H1 (cell line): ENCODE measurements at regions not wholly inside any gene's neighbourhood (a gene's known extent, or its start where the extent isn't known, plus 50 kb on each side); places are given as distances from the start of the nearest gene placed in this dataset.

Source experiments
- CTCF ChIA-PET: fragments of 300-600 bp; sonication (Branson Sonifier 250); formaldehyde crosslinking; loops from one replicate; lab custom pipeline; 2021; ENCODE audit not compliant: partially characterized antibody; lab: Charles Lee
- POLR2A ChIA-PET: fragments of 300-600 bp; sonication (Branson Sonifier 250); formaldehyde crosslinking; loops from one replicate; lab custom pipeline; 2021; ENCODE audit warnings: inconsistent platforms; ENCODE audit not compliant: partially characterized antibody; lab: Charles Lee
- DNase-seq, 2 experiments: peaks; one replicate each; pipeline versions ENCODE4 v3.0.0 to v3.0.0-alpha.2; 2010 to 2022; ENCODE audit warnings: low spot score in 2 of 2, low read depth in 1 of 2, mixed read lengths in 1 of 2
- FAIRE-seq: peaks from 2 replicates; lab custom pipeline; 2011; peaks lifted over from hg19 to GRCh38; lab: Jason Lieb, UNC
- H2AFZ ChIP-seq: 2 replicates; pipeline ENCODE4 v1.8.1; 2012; ENCODE audit warnings: low read length, inconsistent platforms
- H2AK5ac ChIP-seq: 2 replicates; pipeline ENCODE4 v1.6.1; 2013; ENCODE audit warnings: low read depth, low read length
- H2BK120ac ChIP-seq: replicated peaks from 2 replicates; pipeline ENCODE3; 2013; ENCODE audit warnings: low read depth, low read length, inconsistent platforms
- H2BK12ac ChIP-seq: 2 replicates; pipeline ENCODE4 v1.6.1; 2013; ENCODE audit warnings: low read depth, low read length
- H2BK15ac ChIP-seq: 2 replicates; pipeline ENCODE4 v1.6.1; 2013; ENCODE audit warnings: low read length
- H2BK20ac ChIP-seq: 2 replicates; pipeline ENCODE4 v1.6.1; 2013; ENCODE audit warnings: low read length
- H2BK5ac ChIP-seq: 2 replicates; pipeline ENCODE4 v1.6.1; 2013; ENCODE audit warnings: low read depth, low read length
- H3K14ac ChIP-seq: 2 replicates; pipeline ENCODE4 v1.6.1; 2013; ENCODE audit warnings: inconsistent platforms; ENCODE audit not compliant: insufficient read length
- H3K18ac ChIP-seq: 2 replicates; pipeline ENCODE4 v1.6.1; 2013; ENCODE audit warnings: low read length; ENCODE audit errors: extremely low read depth
- H3K23ac ChIP-seq: 2 replicates; pipeline ENCODE4 v1.6.1; 2013; ENCODE audit warnings: inconsistent platforms; ENCODE audit not compliant: insufficient read length
- H3K23me2 ChIP-seq: 2 replicates; pipeline ENCODE4 v1.6.1; 2013; ENCODE audit warnings: low read depth, low read length
- H3K27ac ChIP-seq: 2 replicates; pipeline ENCODE4 v1.6.1; 2011; ENCODE audit warnings: low read depth, low read length, inconsistent platforms
- H3K27me3 ChIP-seq, 4 experiments: replicated peaks in 1 of 4; 1 replicate in 1 of 4; 2 replicates in 3 of 4; pipeline versions ENCODE4 v1.6.1 to v1.8.1; 2011 to 2013; ENCODE audit warnings: low read length in 3 of 4, mild to moderate bottlenecking in 3 of 4, inconsistent platforms in 2 of 4, mixed read lengths in 2 of 4, moderate library complexity in 1 of 4; ENCODE audit not compliant: control insufficient read depth in 3 of 4, insufficient read depth in 3 of 4; ENCODE audit errors: extremely low read depth in 1 of 4
- H3K36me3 ChIP-seq, 4 experiments: 2 replicates each; pipeline versions ENCODE4 v1.6.1 to v1.8.1; 2011 to 2013; ENCODE audit warnings: mild to moderate bottlenecking in 4 of 4, low read length in 3 of 4, moderate library complexity in 2 of 4, control low read depth in 1 of 4, inconsistent platforms in 1 of 4; ENCODE audit not compliant: insufficient read depth in 4 of 4, control insufficient read depth in 2 of 4
- H3K4ac ChIP-seq: replicated peaks from 2 replicates; pipeline ENCODE3; 2013; ENCODE audit warnings: low read length, low read depth, mixed read lengths, inconsistent platforms; ENCODE audit not compliant: insufficient read length
- H3K4me1 ChIP-seq, 4 experiments: replicated peaks in 1 of 4; 1 replicate in 1 of 4; 2 replicates in 3 of 4; pipeline versions ENCODE4 v1.6.1 to v1.8.1; 2011 to 2013; ENCODE audit warnings: low read length in 3 of 4, inconsistent platforms in 2 of 4, mixed read lengths in 1 of 4; ENCODE audit not compliant: insufficient read depth in 4 of 4, control insufficient read depth in 3 of 4
- H3K4me2 ChIP-seq, 2 experiments: 2 replicates each; pipeline versions ENCODE4 v1.6.1 to v1.8.1; 2011 to 2013; ENCODE audit warnings: low read depth in 2 of 2, low read length in 2 of 2, control low read depth in 1 of 2, inconsistent platforms in 1 of 2, mild to moderate bottlenecking in 1 of 2; ENCODE audit not compliant: insufficient read depth in 1 of 2
- H3K4me3 ChIP-seq, 4 experiments: fragments of 200-600, 300-600 bp in 1 of 4; sonication (generic), shearing (Covaris generic), sonication (Bioruptor Twin) in 1 of 4; 2 replicates each; pipeline versions ENCODE4 v1.5.1 to v1.8.1; 2011 to 2016; ENCODE audit warnings: low read length in 4 of 4, low read depth in 3 of 4, control low read depth in 2 of 4, inconsistent platforms in 2 of 4, mild to moderate bottlenecking in 2 of 4, mixed read lengths in 1 of 4, moderate library complexity in 1 of 4; ENCODE audit not compliant: insufficient read depth in 2 of 4; ENCODE audit errors: extremely low read depth in 1 of 4
- H3K56ac ChIP-seq: replicated peaks from 2 replicates; pipeline ENCODE3; 2013; ENCODE audit warnings: low read depth, mild to moderate bottlenecking, mixed read lengths, low read length, inconsistent platforms; ENCODE audit not compliant: insufficient read length
- H3K79me1 ChIP-seq: 2 replicates; pipeline ENCODE4 v1.6.1; 2013; ENCODE audit warnings: low read depth, low read length, control low read depth
- H3K79me2 ChIP-seq, 2 experiments: 2 replicates each; pipeline versions ENCODE4 v1.6.1 to v1.8.1; 2012 to 2013; ENCODE audit warnings: low read length in 2 of 2, mild to moderate bottlenecking in 2 of 2, inconsistent platforms in 1 of 2; ENCODE audit not compliant: insufficient read depth in 2 of 2, control insufficient read depth in 1 of 2
- H3K9ac ChIP-seq, 4 experiments: replicated peaks in 1 of 4; 1 replicate in 1 of 4; 2 replicates in 3 of 4; pipeline versions ENCODE4 v1.6.1 to v1.8.1; 2011 to 2013; ENCODE audit warnings: low read depth in 3 of 4, low read length in 3 of 4, control low read depth in 2 of 4, mild to moderate bottlenecking in 2 of 4, moderate library complexity in 2 of 4, inconsistent platforms in 1 of 4; ENCODE audit errors: extremely low read depth in 1 of 4
- H3K9me3 ChIP-seq, 2 experiments: 2 replicates each; pipeline versions ENCODE4 v1.6.1 to v1.8.1; 2012 to 2013; ENCODE audit warnings: mild to moderate bottlenecking in 2 of 2, moderate library complexity in 2 of 2, control low read depth in 1 of 2, inconsistent platforms in 1 of 2, low read depth in 1 of 2, low read length in 1 of 2, mixed read lengths in 1 of 2; ENCODE audit not compliant: insufficient read depth in 2 of 2
- H4K20me1 ChIP-seq, 2 experiments: replicated peaks in 1 of 2; 2 replicates each; pipeline versions ENCODE3 to v1.8.1; 2011 to 2013; ENCODE audit warnings: inconsistent platforms in 2 of 2, low read length in 2 of 2, mild to moderate bottlenecking in 1 of 2; ENCODE audit not compliant: insufficient read depth in 2 of 2, control insufficient read depth in 1 of 2
- H4K5ac ChIP-seq: 2 replicates; pipeline ENCODE4 v1.6.1; 2013; ENCODE audit warnings: low read length, low read depth, mixed read lengths, inconsistent platforms; ENCODE audit not compliant: insufficient read length
- H4K8ac ChIP-seq: 2 replicates; pipeline ENCODE4 v1.8.0; 2013; ENCODE audit warnings: mild to moderate bottlenecking, moderate library complexity, low read length, inconsistent platforms; ENCODE audit not compliant: insufficient read depth; ENCODE audit errors: extremely low read depth
- H4K91ac ChIP-seq: replicated peaks from 2 replicates; pipeline ENCODE3; 2013; ENCODE audit warnings: low read length, mixed read lengths, inconsistent platforms; ENCODE audit not compliant: insufficient read length
- ASH2L ChIP-seq: fragments of 200-600, 300-600 bp; sonication (generic); IDR thresholded peaks from one replicate; pipeline ENCODE4 v1.7.1; 2017; ENCODE audit warnings: low read length
- CBX8 ChIP-seq: fragments of 300-800, 300-1000 bp; sonication (generic); IDR thresholded peaks from 2 replicates; pipeline ENCODE4 v1.7.1; 2016; ENCODE audit warnings: low read depth, low read length, borderline replicate concordance
- CREB1 ChIP-seq: IDR thresholded peaks from 2 replicates; pipeline ENCODE4 v1.6.1; 2012; ENCODE audit warnings: inconsistent platforms
- CTBP2 ChIP-seq: IDR thresholded peaks from 2 replicates; pipeline ENCODE4 v1.7.0; 2011; ENCODE audit warnings: borderline replicate concordance, mild to moderate bottlenecking, moderate library complexity, mixed read lengths, low read length; ENCODE audit not compliant: insufficient read depth, insufficient read length
- MAX ChIP-seq: IDR thresholded peaks from 2 replicates; pipeline ENCODE4 v1.6.1; 2012; ENCODE audit warnings: inconsistent platforms
- SIN3A ChIP-seq, 2 experiments: IDR thresholded peaks in 1 of 2; conservative IDR thresholded peaks in 1 of 2; 2 replicates each; pipeline ENCODE4 v1.6.1; 2011 to 2012; ENCODE audit warnings: low read length in 2 of 2, improper control_type of control experiment in 1 of 2, low read depth in 1 of 2, mild to moderate bottlenecking in 1 of 2
- SIRT6 ChIP-seq: IDR thresholded peaks from one replicate; pipeline ENCODE4 v1.7.1; 2012; ENCODE audit warnings: low read length, inconsistent platforms
- SIX5 ChIP-seq: IDR thresholded peaks from 2 replicates; pipeline ENCODE4 v1.6.1; 2011; ENCODE audit warnings: mild to moderate bottlenecking, low read depth, low read length
- TEAD4 ChIP-seq: IDR thresholded peaks from 2 replicates; pipeline ENCODE4 v1.6.1; 2012; ENCODE audit warnings: low read depth, low read length, inconsistent platforms, mixed read lengths
- WGBS, 2 experiments: shearing (Covaris generic) in 1 of 2; methylation state at CpG; one replicate each; pipeline versions ENCODE4 v1.1.6 to v1.1.7; 2013 to 2015; ENCODE audit warnings: low lambda C conversion rate in 2 of 2, mixed read lengths in 2 of 2, inconsistent platforms in 1 of 2, low coverage in 1 of 2, missing lambda C conversion rate in 1 of 2; ENCODE audit not compliant: insufficient replicate concordance in 2 of 2, insufficient coverage in 1 of 2, insufficient read length in 1 of 2; ENCODE audit errors: extremely low coverage in 1 of 2, missing lambda C conversion rate in 1 of 2; 5-methylcytosine and 5-hydroxymethylcytosine counted together
- TF ChIP-seq, protein P1 (sequence below): IDR thresholded peaks from 2 replicates; pipeline ENCODE4 v1.6.1; 2012; ENCODE audit warnings: low read length, inconsistent platforms
- TF ChIP-seq, protein P2 (sequence below): IDR thresholded peaks from 2 replicates; pipeline ENCODE4 v1.6.1; 2011; ENCODE audit warnings: low read depth, mild to moderate bottlenecking, low read length; ENCODE audit not compliant: insufficient read depth

DNA sequence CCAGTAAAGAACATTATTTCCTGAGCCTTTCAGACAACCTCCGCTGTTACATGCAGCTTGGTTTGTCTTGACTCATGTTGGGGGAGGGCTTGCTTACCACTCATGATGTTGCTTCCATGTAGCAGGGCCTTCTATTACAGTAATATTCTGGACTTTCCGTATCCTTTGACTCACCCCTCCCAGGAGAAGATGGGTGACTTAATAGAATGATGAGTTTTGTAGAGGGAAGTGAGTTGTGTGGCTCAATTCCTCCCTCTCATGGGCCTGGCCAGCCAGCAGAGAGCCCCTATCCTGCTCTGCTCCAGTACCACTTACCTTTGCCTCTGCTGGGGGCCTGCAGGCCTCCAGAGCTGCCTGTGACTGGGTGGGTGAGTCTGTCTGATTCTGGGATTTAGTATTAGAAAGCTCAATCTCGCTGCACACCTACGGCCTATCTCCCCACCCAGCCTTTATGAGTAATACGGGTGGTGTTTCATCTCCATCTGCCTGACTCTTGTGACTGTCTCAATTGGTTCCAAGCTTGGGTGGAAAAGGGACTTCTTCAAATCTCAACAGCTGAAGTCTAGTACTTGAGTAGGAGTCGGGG, 52.6 kb upstream of the KLF9 start:
- H4K8ac ChIP-seq = no peak overlapping the region
- no peak overlapping the region for H2BK12ac ChIP-seq
- no peak overlapping the region for H2AK5ac ChIP-seq
- H2BK15ac ChIP-seq = no peak overlapping the region
- H2BK20ac ChIP-seq = no peak overlapping the region
- no peaks in the 10 kb centered on the region for H3K79me1 ChIP-seq
- no peaks in the 10 kb centered on the region for H4K20me1 ChIP-seq
- H3K18ac ChIP-seq = no peak overlapping the region
- no peaks in the 10 kb centered on the region for H3K79me2 ChIP-seq
- H3K56ac ChIP-seq = no peak overlapping the region
- no peak overlapping the region for H2BK120ac ChIP-seq
- H3K23me2 ChIP-seq = no peaks in the 10 kb centered on the region
- H3K27ac ChIP-seq = no peak overlapping the region
- ChIA-PET POLR2A (no interaction called here), CTCF (interaction anchor here (1.2 to 2.9 kb wide), 3 partner anchors 18 to 135 kb away, joined by 3 to 7 read pairs (median 3); no protein-coding TSS in a partner anchor)
- H3K23ac ChIP-seq = no peak overlapping the region
- H2AFZ ChIP-seq = no peak overlapping the region
- H3K9me3 ChIP-seq = no peaks in the 10 kb centered on the region
- peaks cover 0 to 3% (median 1%) of the 10 kb centered on the region in 4 experiments; a peak in 2 of 7 replicates for H3K4me1 ChIP-seq
- no peak for FAIRE-seq
- no peak overlapping the region for H4K5ac ChIP-seq
- H2BK5ac ChIP-seq = no peak overlapping the region
- 96% methylated on average over 6 of the region's 6 CpGs; no CpG with 5 or more reads in 1 of the 2 experiments for WGBS, 2 experiments
- H3K14ac ChIP-seq = no peak overlapping the region
- H3K9ac ChIP-seq = no peak overlapping the region
- no peak overlapping the region for H3K4me3 ChIP-seq
- no peaks in the 10 kb centered on the region for H3K27me3 ChIP-seq
- no peak overlapping the region for H3K4ac ChIP-seq
- DNase-seq = no peak
- TF ChIP-seq CTBP2 (no peak), CBX8 (no peak), SIN3A (conservative IDR thresholded peaks at IDR 0.05 in 1 of 2, IDR thresholded peaks at IDR 0.05 in 1 of 2; ENCODE audit: low read depth in 1 of 2, low read length in 2 of 2) (no peak), ASH2L (no peak), SIX5 (no peak), CREB1 (no peak), TEAD4 (no peak), SIRT6 (no peak), MAX (no peak)
- TF ChIP-seq, protein P1, sequence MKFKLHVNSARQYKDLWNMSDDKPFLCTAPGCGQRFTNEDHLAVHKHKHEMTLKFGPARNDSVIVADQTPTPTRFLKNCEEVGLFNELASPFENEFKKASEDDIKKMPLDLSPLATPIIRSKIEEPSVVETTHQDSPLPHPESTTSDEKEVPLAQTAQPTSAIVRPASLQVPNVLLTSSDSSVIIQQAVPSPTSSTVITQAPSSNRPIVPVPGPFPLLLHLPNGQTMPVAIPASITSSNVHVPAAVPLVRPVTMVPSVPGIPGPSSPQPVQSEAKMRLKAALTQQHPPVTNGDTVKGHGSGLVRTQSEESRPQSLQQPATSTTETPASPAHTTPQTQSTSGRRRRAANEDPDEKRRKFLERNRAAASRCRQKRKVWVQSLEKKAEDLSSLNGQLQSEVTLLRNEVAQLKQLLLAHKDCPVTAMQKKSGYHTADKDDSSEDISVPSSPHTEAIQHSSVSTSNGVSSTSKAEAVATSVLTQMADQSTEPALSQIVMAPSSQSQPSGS = no peak
- TF ChIP-seq, protein P2, sequence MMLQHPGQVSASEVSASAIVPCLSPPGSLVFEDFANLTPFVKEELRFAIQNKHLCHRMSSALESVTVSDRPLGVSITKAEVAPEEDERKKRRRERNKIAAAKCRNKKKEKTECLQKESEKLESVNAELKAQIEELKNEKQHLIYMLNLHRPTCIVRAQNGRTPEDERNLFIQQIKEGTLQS = no peak
- no peaks in the 10 kb centered on the region for H3K36me3 ChIP-seq
- no peak overlapping the region for H4K91ac ChIP-seq
- H3K4me2 ChIP-seq = no peak overlapping the region
